ENCODE measurements at regions not wholly inside any gene's neighbourhood (a gene's known extent, or its start where the extent isn't known, plus 50 kb on each side); places are given as distances from the start of the nearest gene placed in this dataset.

GRCh38 chr21:35150562-35151226, 101.6 kb upstream of the RUNX1 start:
- no peak overlapping the region for H3K4me3 ChIP-seq
- DNase-seq, result no peak
- no peaks in the 10 kb centered on the region for H3K4me1 ChIP-seq
- no peaks in the 10 kb centered on the region for H3K36me3 ChIP-seq
- no peak overlapping the region for H3K27ac ChIP-seq
- H3K27me3 ChIP-seq, result no peaks in the 10 kb centered on the region
- H3K9me3 ChIP-seq, result no peaks in the 10 kb centered on the region
- TF ChIP-seq CTCF (IDR thresholded peaks at IDR 0.05) (no peak), POLR2A (IDR thresholded peaks at IDR 0.05) (no peak)

- no peak for TF ChIP-seq CTCF (IDR thresholded peaks at IDR 0.05)
- no peak for TF ChIP-seq POLR2A (IDR thresholded peaks at IDR 0.05)
- no peaks in the 10 kb centered on the region for H3K36me3 ChIP-seq
- no peak for DNase-seq
- no peaks in the 10 kb centered on the region for H3K27me3 ChIP-seq
- H3K4me3 ChIP-seq, result no peak overlapping the region
- no peak overlapping the region for H3K27ac ChIP-seq
- H3K9me3 ChIP-seq, result no peaks in the 10 kb centered on the region
- H3K4me1 ChIP-seq, result no peaks in the 10 kb centered on the region
Measured at GRCh38 chr21:35149698-35150097, 100.6 kb upstream of the RUNX1 start.

GRCh38 chr21:35147439-35147838, 98.3 kb upstream of the RUNX1 start:
- Histone ChIP-seq H3K4me1 (no peaks in the 10 kb centered on the region), H3K36me3 (no peaks in the 10 kb centered on the region), H3K27me3 (no peaks in the 10 kb centered on the region), H3K9me3 (no peaks in the 10 kb centered on the region), H3K4me3 (no peak overlapping the region), H3K27ac (no peak overlapping the region)
- no peak for DNase-seq
- TF ChIP-seq POLR2A (IDR thresholded peaks at IDR 0.05) (no peak), CTCF (IDR thresholded peaks at IDR 0.05) (no peak)

- no peaks in the 10 kb centered on the region for H3K27me3 ChIP-seq
- no peaks in the 10 kb centered on the region for H3K9me3 ChIP-seq
- H3K4me3 ChIP-seq, result no peak overlapping the region
- H3K36me3 ChIP-seq, result no peaks in the 10 kb centered on the region
- TF ChIP-seq CTCF (IDR thresholded peaks at IDR 0.05), result no peak
- no peak for TF ChIP-seq POLR2A (IDR thresholded peaks at IDR 0.05)
- no peaks in the 10 kb centered on the region for H3K4me1 ChIP-seq
- DNase-seq, result no peak
- H3K27ac ChIP-seq, result no peak overlapping the region
Measured at GRCh38 chr21:35145626-35146233, 96.6 kb upstream of the RUNX1 start.

- no peak for TF ChIP-seq POLR2A (IDR thresholded peaks at IDR 0.05)
- no peak for TF ChIP-seq CTCF (IDR thresholded peaks at IDR 0.05)
- Histone ChIP-seq H3K27ac (no peak overlapping the region), H3K36me3 (no peaks in the 10 kb centered on the region), H3K9me3 (no peaks in the 10 kb centered on the region), H3K4me1 (no peaks in the 10 kb centered on the region), H3K27me3 (no peaks in the 10 kb centered on the region), H3K4me3 (no peak overlapping the region)
- DNase-seq, result no peak
Measured at GRCh38 chr21:35144978-35145377, 95.9 kb upstream of the RUNX1 start.
